Ishikawa (cell line): ENCODE measurements at regions not wholly inside any gene's neighbourhood (a gene's known extent, or its start where the extent isn't known, plus 50 kb on each side); places are given as distances from the start of the nearest gene placed in this dataset.

Experiments
- CEBPB ChIP-seq: IDR thresholded peaks from 2 replicates; pipeline ENCODE4 v1.6.1; 2012
- CREB1 ChIP-seq: IDR thresholded peaks from 2 replicates; pipeline ENCODE4 v1.6.1; 2012; ENCODE audit warnings: low read depth
- EGR1 ChIP-seq: IDR thresholded peaks from 2 replicates; pipeline ENCODE4 v1.6.1; 2012
- EP300 ChIP-seq: IDR thresholded peaks from 2 replicates; pipeline ENCODE4 v1.6.1; 2012; ENCODE audit warnings: borderline replicate concordance
- FOXM1 ChIP-seq: IDR thresholded peaks from 2 replicates; pipeline ENCODE4 v1.6.1; 2012; ENCODE audit warnings: low read depth, borderline replicate concordance
- NFIC ChIP-seq: IDR thresholded peaks from 2 replicates; pipeline ENCODE4 v1.6.1; 2012
- RAD21 ChIP-seq: IDR thresholded peaks from 2 replicates; pipeline ENCODE4 v1.6.1; 2012; ENCODE audit warnings: low read depth
- TAF1 ChIP-seq: IDR thresholded peaks from 2 replicates; pipeline ENCODE4 v1.6.1; 2012; ENCODE audit warnings: low read depth, mild to moderate bottlenecking
- TCF12 ChIP-seq: IDR thresholded peaks from 2 replicates; pipeline ENCODE4 v1.6.1; 2012; ENCODE audit warnings: low read depth
- TEAD4 ChIP-seq: IDR thresholded peaks from 2 replicates; pipeline ENCODE4 v1.6.1; 2012
- YY1 ChIP-seq: IDR thresholded peaks from 2 replicates; pipeline ENCODE4 v1.6.1; 2012; ENCODE audit warnings: low read depth
- ZBTB7A ChIP-seq: IDR thresholded peaks from 2 replicates; pipeline ENCODE4 v1.6.1; 2012; ENCODE audit warnings: low read depth
- TF ChIP-seq, protein P1 (sequence below): IDR thresholded peaks from 2 replicates; pipeline ENCODE4 v1.6.1; 2012
- TF ChIP-seq, protein P2 (sequence below): IDR thresholded peaks from 2 replicates; pipeline ENCODE4 v1.6.1; 2012
- TF ChIP-seq, protein P3 (sequence below): IDR thresholded peaks from 2 replicates; pipeline ENCODE4 v1.6.1; 2012; ENCODE audit warnings: low read depth, mild to moderate bottlenecking

DNA sequence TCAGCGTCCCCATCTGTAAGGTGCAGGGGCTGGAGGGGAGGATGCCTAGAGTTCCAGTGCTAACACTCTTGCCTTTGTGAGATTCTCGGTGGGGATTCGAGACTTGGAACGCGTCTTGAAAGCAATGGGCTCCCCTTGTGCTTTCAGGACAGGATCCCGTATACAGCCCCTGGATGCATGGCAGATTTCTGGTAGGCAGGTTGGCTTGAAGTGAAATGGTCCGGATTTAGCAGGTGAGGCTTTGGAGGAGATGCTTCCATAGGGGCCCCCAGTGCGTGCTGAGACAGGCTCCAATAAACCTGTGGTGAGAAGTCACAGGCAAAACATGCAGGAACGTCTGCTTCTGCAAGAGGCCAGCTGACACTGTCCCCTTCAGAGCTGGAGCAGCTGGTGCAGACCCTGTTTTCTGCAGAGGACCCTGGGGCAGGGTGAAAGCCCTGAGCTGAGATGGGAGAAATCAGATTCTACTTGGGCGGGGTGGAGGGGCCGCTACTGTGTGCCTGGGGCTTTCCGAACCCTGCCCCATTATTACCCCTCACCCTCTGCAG, 270.4 kb downstream of the PTPRU start:
- TF ChIP-seq NFIC (no peak), TEAD4 (no peak)
- TF ChIP-seq, protein P1, sequence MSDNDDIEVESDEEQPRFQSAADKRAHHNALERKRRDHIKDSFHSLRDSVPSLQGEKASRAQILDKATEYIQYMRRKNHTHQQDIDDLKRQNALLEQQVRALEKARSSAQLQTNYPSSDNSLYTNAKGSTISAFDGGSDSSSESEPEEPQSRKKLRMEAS, result no peak
- TF ChIP-seq, protein P2, sequence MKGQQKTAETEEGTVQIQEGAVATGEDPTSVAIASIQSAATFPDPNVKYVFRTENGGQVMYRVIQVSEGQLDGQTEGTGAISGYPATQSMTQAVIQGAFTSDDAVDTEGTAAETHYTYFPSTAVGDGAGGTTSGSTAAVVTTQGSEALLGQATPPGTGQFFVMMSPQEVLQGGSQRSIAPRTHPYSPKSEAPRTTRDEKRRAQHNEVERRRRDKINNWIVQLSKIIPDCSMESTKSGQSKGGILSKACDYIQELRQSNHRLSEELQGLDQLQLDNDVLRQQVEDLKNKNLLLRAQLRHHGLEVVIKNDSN, result no peak

DNA sequence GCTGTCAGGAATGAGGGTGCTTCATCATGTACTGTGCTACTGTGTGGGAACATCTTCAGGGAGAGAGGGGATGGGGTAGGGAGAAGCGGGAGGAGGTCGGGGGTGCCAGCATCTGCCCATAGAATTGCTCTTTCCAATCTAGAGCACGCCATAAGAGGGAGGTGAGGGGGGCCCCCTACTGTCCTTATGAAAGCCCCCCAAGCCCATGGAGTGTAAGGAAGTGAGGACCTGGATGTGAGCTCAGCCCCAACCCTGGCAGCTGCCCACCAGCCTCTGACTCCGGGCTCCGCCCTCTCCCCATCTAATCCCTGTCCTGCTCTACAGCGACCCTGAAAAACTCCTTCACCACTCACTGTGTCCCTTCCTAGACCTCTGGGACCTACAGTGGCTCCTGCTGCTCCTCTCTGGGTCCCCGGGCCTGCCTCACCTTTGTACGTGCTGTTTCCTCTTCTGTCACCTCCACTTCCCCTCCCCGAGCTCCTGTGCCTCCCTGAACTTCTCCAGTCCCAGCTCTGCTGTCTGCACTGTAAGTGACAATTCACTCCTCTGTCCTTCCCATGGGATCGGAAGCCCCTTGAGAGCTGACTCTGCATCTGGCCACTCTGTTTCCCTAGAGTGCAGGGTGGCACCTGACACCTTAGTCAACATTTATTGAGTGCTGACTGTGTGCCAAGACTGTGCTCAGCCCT, 269.4 kb downstream of the PTPRU start:
- TF ChIP-seq NFIC (no peak), CEBPB (no peak), RAD21 (no peak), EP300 (no peak), TEAD4 (no peak), ZBTB7A (no peak), EGR1 (no peak), TAF1 (no peak), TCF12 (no peak), YY1 (no peak), CREB1 (no peak), FOXM1 (no peak)
- TF ChIP-seq, protein P3, sequence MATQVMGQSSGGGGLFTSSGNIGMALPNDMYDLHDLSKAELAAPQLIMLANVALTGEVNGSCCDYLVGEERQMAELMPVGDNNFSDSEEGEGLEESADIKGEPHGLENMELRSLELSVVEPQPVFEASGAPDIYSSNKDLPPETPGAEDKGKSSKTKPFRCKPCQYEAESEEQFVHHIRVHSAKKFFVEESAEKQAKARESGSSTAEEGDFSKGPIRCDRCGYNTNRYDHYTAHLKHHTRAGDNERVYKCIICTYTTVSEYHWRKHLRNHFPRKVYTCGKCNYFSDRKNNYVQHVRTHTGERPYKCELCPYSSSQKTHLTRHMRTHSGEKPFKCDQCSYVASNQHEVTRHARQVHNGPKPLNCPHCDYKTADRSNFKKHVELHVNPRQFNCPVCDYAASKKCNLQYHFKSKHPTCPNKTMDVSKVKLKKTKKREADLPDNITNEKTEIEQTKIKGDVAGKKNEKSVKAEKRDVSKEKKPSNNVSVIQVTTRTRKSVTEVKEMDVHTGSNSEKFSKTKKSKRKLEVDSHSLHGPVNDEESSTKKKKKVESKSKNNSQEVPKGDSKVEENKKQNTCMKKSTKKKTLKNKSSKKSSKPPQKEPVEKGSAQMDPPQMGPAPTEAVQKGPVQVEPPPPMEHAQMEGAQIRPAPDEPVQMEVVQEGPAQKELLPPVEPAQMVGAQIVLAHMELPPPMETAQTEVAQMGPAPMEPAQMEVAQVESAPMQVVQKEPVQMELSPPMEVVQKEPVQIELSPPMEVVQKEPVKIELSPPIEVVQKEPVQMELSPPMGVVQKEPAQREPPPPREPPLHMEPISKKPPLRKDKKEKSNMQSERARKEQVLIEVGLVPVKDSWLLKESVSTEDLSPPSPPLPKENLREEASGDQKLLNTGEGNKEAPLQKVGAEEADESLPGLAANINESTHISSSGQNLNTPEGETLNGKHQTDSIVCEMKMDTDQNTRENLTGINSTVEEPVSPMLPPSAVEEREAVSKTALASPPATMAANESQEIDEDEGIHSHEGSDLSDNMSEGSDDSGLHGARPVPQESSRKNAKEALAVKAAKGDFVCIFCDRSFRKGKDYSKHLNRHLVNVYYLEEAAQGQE, result no peak
- TF ChIP-seq, protein P2, result no peak
- TF ChIP-seq, protein P1, result no peak

DNA sequence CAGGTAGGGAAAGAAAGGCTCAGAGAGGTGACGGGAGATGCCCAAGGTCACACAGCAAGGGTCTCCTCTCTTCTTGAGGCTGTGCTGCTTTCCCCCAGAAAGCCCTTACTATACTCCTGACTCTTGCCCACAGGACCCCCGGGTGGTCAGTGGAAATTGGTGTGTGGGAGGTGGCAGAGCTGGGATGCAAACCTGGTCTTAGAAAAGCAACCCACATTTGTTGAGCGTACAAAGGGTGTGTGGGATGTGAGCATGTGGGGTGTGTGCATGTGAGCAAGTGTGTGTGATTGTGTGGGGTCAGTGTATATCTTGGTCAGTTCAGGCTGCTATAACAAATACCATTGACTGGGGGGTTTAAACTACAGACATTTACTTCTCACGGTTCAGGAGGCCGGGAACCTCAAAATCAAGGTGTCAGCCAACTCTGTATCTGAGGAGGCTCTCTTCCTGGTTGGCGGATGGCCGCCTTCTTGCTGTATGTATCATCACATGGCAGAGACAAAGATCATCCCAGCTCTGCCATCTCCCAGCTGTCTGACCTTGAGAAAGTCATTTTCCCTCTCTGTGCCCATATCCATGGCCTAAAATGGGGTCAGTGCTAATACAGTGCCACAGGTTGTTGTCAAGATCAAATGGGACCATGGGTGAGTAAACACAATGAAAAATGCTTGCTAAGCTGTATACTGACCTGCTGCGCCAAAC, 268.5 kb downstream of the PTPRU start:
- TF ChIP-seq NFIC, result no peak

- TF ChIP-seq NFIC (no peak), RAD21 (no peak), EP300 (no peak), CREB1 (no peak), FOXM1 (no peak), CEBPB (no peak), TAF1 (no peak), ZBTB7A (no peak), TEAD4 (no peak), EGR1 (no peak), YY1 (no peak)
- TF ChIP-seq, protein P3, result no peak
- TF ChIP-seq, protein P1, result no peak
- TF ChIP-seq, protein P2, result no peak
Observed at GRCh38 chr1:29504196-29504595, 267.9 kb downstream of the PTPRU start.
